Ishikawa (cell line): ENCODE measurements at regions not wholly inside any gene's neighbourhood (a gene's known extent, or its start where the extent isn't known, plus 50 kb on each side); places are given as distances from the start of the nearest gene placed in this dataset.

Experiments used
- CEBPB ChIP-seq: IDR thresholded peaks from 2 replicates; pipeline ENCODE4 v1.6.1; 2012
- CREB1 ChIP-seq: IDR thresholded peaks from 2 replicates; pipeline ENCODE4 v1.6.1; 2012; ENCODE audit warnings: low read depth
- EGR1 ChIP-seq: IDR thresholded peaks from 2 replicates; pipeline ENCODE4 v1.6.1; 2012
- EP300 ChIP-seq: IDR thresholded peaks from 2 replicates; pipeline ENCODE4 v1.6.1; 2012; ENCODE audit warnings: borderline replicate concordance
- FOXM1 ChIP-seq: IDR thresholded peaks from 2 replicates; pipeline ENCODE4 v1.6.1; 2012; ENCODE audit warnings: low read depth, borderline replicate concordance
- NFIC ChIP-seq: IDR thresholded peaks from 2 replicates; pipeline ENCODE4 v1.6.1; 2012
- RAD21 ChIP-seq: IDR thresholded peaks from 2 replicates; pipeline ENCODE4 v1.6.1; 2012; ENCODE audit warnings: low read depth
- TAF1 ChIP-seq: IDR thresholded peaks from 2 replicates; pipeline ENCODE4 v1.6.1; 2012; ENCODE audit warnings: low read depth, mild to moderate bottlenecking
- TCF12 ChIP-seq: IDR thresholded peaks from 2 replicates; pipeline ENCODE4 v1.6.1; 2012; ENCODE audit warnings: low read depth
- TEAD4 ChIP-seq: IDR thresholded peaks from 2 replicates; pipeline ENCODE4 v1.6.1; 2012
- YY1 ChIP-seq: IDR thresholded peaks from 2 replicates; pipeline ENCODE4 v1.6.1; 2012; ENCODE audit warnings: low read depth
- ZBTB7A ChIP-seq: IDR thresholded peaks from 2 replicates; pipeline ENCODE4 v1.6.1; 2012; ENCODE audit warnings: low read depth
- TF ChIP-seq, protein P1 (sequence below): IDR thresholded peaks from 2 replicates; pipeline ENCODE4 v1.6.1; 2012
- TF ChIP-seq, protein P2 (sequence below): IDR thresholded peaks from 2 replicates; pipeline ENCODE4 v1.6.1; 2012; ENCODE audit warnings: low read depth, mild to moderate bottlenecking
- TF ChIP-seq, protein P3 (sequence below): IDR thresholded peaks from 2 replicates; pipeline ENCODE4 v1.6.1; 2012

DNA sequence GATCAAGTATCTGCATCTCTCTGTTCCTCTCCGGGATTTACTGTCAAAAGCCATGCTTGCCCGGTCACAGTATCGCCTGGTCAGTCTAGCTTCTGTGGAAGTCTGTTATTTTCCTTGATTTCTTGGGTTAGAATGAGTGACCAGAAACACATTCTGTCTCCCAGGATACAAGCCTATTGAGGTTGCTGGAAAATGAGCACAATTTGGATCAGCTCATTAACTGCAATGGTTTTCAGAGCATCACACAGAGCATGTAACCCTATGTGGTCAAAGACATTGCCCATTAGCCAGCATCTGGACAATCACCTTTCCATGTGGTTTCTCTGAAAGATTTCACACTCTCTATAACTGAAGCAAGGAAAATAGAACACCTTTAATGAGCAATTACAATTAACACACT, 124.2 kb upstream of the FAM98A start:
- TF ChIP-seq, protein P1, sequence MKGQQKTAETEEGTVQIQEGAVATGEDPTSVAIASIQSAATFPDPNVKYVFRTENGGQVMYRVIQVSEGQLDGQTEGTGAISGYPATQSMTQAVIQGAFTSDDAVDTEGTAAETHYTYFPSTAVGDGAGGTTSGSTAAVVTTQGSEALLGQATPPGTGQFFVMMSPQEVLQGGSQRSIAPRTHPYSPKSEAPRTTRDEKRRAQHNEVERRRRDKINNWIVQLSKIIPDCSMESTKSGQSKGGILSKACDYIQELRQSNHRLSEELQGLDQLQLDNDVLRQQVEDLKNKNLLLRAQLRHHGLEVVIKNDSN: no peak
- TF ChIP-seq TEAD4: no peak
- no peak for TF ChIP-seq FOXM1
- TF ChIP-seq, protein P2, sequence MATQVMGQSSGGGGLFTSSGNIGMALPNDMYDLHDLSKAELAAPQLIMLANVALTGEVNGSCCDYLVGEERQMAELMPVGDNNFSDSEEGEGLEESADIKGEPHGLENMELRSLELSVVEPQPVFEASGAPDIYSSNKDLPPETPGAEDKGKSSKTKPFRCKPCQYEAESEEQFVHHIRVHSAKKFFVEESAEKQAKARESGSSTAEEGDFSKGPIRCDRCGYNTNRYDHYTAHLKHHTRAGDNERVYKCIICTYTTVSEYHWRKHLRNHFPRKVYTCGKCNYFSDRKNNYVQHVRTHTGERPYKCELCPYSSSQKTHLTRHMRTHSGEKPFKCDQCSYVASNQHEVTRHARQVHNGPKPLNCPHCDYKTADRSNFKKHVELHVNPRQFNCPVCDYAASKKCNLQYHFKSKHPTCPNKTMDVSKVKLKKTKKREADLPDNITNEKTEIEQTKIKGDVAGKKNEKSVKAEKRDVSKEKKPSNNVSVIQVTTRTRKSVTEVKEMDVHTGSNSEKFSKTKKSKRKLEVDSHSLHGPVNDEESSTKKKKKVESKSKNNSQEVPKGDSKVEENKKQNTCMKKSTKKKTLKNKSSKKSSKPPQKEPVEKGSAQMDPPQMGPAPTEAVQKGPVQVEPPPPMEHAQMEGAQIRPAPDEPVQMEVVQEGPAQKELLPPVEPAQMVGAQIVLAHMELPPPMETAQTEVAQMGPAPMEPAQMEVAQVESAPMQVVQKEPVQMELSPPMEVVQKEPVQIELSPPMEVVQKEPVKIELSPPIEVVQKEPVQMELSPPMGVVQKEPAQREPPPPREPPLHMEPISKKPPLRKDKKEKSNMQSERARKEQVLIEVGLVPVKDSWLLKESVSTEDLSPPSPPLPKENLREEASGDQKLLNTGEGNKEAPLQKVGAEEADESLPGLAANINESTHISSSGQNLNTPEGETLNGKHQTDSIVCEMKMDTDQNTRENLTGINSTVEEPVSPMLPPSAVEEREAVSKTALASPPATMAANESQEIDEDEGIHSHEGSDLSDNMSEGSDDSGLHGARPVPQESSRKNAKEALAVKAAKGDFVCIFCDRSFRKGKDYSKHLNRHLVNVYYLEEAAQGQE: no peak
- TF ChIP-seq EGR1: no peak
- TF ChIP-seq, protein P3, sequence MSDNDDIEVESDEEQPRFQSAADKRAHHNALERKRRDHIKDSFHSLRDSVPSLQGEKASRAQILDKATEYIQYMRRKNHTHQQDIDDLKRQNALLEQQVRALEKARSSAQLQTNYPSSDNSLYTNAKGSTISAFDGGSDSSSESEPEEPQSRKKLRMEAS: no peak
- TF ChIP-seq TCF12: no peak
- TF ChIP-seq CREB1: no peak
- TF ChIP-seq RAD21: no peak
- TF ChIP-seq EP300: no peak
- TF ChIP-seq YY1: no peak
- no peak for TF ChIP-seq NFIC
- TF ChIP-seq TAF1: no peak
- TF ChIP-seq CEBPB: no peak
- TF ChIP-seq ZBTB7A: no peak

DNA sequence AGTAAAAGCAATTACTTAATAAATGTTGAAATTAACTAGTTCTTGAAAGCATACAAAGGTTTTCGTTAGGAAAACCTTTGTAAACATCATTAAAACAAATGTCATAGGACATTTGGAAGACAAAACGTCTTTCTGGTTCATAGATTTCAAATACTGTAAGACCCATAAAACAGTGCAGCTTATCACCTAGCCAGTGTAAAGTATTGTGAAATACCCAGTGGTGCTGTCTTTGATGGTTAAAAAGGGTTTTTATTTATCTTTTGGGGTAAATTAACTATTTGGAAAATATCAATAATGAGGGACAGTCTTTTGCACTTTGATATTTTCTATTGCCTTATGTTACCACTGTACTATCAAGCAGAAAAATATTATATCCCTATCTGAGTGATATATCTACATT, 120.0 kb upstream of the FAM98A start:
- no peak for TF ChIP-seq EGR1
- TF ChIP-seq ZBTB7A: no peak

DNA sequence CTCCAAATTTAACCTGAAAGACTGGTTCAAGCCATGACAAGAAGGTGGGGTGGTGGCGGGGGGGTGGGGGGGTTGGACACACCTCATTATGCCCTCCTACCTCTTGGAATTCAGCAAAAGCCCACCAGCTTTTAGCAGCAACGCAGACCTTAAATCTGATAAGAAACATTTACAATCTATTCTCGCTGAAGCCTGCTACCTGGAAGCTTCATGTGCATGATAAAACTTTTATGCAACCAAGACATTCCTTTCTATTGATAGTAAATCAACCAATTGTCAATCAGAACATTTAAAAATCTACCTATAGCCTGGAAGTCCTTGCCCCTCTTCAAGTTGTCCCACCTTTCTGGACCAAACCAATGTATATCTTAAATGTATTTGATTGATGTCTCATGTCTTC, 113.6 kb upstream of the FAM98A start:
- TF ChIP-seq TAF1: no peak
- TF ChIP-seq, protein P1: no peak
- TF ChIP-seq, protein P2: no peak
- no peak for TF ChIP-seq RAD21
- TF ChIP-seq EP300: no peak
- TF ChIP-seq ZBTB7A: no peak
- TF ChIP-seq EGR1: no peak
- TF ChIP-seq CEBPB: no peak
- TF ChIP-seq FOXM1: no peak
- no peak for TF ChIP-seq TCF12
- no peak for TF ChIP-seq NFIC
- TF ChIP-seq CREB1: no peak
- no peak for TF ChIP-seq TEAD4
- TF ChIP-seq, protein P3: no peak
- TF ChIP-seq YY1: no peak

DNA sequence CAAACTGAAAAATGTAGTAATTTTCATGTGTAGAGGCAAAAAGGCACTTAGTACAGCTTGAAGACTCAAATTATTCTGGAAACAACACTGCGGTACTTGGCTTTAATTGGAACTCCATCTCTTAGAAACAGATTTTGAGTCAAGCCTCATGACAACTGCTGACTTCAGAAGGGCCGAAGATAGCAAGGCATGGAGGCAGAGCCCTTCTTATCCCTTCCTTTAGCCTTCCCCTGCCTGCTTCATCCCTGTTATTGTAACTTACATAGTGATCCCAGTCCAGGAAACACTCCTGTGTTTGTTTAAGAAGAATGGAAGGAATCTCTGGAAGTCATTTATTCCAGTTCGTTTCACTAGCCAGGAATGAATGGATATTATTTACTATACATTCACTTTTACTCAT, 110.9 kb upstream of the FAM98A start:
- TF ChIP-seq FOXM1 (no peak), TCF12 (no peak), RAD21 (no peak), CREB1 (no peak), YY1 (no peak), TAF1 (no peak), EP300 (no peak), EGR1 (no peak), TEAD4 (no peak), CEBPB (no peak), ZBTB7A (no peak), NFIC (no peak)
- TF ChIP-seq, protein P1: no peak
- TF ChIP-seq, protein P2: no peak
- TF ChIP-seq, protein P3: no peak
